ENCODE measurements at regions not wholly inside any gene's neighbourhood (a gene's known extent, or its start where the extent isn't known, plus 50 kb on each side); places are given as distances from the start of the nearest gene placed in this dataset.
"Not testable (repeated sequence)": the region's sequence is repeated elsewhere in the genome, so short reads cannot be mapped to it uniquely, and the experiment has no call there.

DNA sequence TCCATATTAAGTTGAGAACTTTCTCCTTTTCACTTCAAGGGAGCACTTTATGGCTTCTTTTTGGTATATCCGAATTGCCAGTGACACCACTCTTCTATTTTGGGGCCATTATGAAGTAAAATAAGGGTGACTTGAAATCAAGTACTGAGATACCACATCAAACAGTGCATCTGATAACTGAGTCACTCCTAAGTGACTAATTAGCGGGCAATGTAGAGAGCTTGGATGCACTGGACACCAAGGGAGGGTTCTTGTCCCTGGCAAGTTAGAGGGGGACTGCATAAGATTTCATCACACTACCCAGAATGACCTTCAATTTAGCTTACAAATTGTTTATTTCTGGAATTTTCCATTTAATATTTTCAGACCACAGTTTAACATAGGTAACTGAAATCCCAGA, 813.9 kb upstream of the CDH10 start:
- DNase-seq = no peak

GRCh38 chr5:25453500-25453899, 808.7 kb upstream of the CDH10 start:
- no peak for DNase-seq

- DNase-seq = no peak
These were observed 806.5 kb upstream of the CDH10 start for GRCh38 chr5:25451294-25451693.

DNA sequence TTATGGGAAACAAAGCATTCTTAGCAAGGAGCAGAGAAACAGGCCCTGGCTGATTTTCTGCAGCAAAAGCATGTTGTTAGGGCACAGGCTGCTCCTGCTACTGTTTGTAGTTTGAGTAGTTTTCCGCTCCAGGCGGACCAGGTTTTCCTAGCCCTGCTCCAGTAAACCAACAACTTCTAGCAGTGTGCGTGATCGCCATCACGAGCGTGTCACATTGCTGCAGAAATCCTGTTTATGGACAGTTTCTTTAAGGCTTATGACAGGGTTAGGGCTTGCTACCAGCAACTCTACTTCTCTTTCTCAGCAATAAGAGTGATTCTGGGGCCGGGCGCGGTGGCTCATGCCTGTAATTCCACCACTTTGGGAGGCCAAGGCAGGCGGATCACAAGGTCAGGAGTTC, 803.9 kb upstream of the CDH10 start:
- DNase-seq = no peak

DNA sequence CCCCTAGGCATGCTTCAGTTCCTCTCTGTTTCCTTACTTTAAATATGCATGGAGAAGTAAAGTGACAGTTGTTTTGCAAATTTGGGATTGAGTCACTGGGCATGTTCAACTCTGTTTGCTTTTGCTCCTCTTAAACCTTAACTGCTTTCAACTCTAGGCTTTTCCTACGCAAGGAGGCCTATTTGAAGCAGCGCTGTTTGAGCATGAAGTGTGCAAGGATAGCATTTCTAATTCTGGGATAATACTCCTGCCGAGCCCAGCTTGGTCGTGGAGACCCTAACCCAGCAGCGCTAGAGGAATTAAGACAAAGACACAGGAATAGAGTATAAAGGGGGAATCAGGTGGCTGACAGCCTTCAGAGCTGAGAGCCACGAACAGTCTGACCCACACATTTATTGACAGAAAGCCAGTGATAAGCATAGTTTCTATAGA, 803.4 kb upstream of the CDH10 start:
- DNase-seq = no peak

- DNase-seq = not testable (repeated sequence)
These were observed 801.3 kb upstream of the CDH10 start for GRCh38 chr5:25446061-25446420.

DNA sequence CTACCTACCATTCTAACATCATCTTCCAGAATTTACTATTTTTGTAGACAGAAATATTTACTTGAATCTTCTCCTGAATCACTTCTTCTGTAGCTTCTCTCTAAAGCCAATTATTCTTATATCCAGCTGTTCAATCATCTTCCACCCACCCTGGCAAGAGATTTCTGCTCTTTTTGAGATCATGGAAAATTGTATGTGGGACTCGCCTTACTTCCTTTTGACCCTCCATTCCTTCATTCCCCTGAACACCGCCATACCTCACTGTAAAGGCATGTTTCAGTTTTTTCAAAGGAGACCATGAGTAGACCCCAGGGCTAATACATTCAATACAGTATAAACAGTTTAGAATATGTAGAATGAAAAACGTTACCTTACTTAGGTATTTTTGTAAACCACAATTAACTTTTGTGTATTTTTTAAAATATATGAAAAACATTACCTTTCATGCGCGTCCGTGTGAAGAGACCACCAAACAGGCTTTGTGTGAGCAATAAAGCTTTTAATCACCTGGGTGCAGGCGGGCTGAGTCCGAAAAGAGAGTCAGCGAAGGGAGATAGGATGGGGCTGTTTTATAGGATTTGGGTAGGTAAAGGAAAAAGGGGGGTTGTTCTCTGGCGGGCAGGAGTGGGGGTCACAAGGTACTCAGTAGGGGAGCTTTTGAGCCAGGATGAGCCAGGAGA, 800.7 kb upstream of the CDH10 start:
- not testable (repeated sequence) for DNase-seq

DNA sequence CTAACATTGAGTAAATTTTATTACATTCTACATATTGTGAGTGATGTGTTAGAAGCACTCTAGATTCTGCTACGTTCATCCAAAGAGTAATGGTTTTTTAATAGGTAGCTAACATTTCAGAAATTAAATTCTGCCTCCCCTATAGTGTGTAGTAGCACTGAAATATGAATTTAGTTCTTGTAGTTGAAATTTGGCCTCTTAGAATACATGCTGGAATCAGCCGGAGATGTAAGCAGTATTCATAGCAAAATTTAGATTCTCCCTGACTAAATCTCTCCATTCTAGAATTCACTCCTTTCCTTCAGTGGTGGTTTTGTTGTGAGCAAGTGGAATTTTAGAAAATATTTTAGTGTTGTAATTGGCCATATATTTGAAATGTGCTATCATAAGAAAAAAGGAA, 799.9 kb upstream of the CDH10 start:
- DNase-seq = no peak

DNA sequence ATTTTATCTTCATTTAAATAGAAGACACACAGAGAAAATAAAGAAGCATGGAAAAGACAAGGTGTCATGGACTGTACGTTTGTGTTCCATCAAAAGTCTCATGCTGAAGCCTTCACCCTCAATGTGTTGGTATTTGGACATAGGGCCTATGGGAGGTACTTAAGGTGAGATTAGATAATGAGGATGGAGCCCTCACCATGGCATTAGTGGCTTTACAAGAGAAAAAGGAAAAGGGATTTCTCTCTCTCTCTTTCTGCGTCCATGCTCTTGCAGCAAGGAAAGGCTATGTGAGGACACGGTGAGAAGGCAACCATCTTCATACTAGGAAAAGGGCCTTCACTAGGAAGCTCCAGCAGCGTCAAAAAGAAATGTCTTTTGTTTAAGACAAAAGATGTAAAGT, 797.0 kb upstream of the CDH10 start:
- DNase-seq = no peak

- DNase-seq = no peak
These were observed 794.2 kb upstream of the CDH10 start for GRCh38 chr5:25439025-25439424.

DNA sequence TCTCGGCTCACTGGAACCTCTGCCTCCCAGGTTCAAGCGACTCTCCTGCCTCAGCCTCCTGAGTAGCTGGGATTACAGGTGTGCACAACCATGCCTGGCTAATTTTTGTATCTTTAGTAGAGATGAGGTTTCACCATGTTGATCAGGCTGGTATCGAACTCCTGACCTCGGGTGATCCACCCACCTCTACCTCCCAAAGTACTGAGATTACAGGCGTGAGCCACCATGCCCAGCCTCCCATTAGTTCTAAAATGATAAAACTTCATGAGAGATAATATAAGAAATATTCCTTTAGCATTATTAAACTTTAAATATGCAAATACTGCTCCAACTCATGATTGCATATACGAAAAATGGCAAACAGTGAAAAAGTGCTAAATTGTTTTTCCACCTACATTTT, 793.6 kb upstream of the CDH10 start:
- DNase-seq = not testable (repeated sequence)

- no peak for DNase-seq
These were observed 791.7 kb upstream of the CDH10 start for GRCh38 chr5:25436452-25436851.

- DNase-seq = no peak
These were observed 791.1 kb upstream of the CDH10 start for GRCh38 chr5:25435882-25436281.

- no peak for DNase-seq
These were observed 782.5 kb upstream of the CDH10 start for GRCh38 chr5:25427240-25427639.

DNA sequence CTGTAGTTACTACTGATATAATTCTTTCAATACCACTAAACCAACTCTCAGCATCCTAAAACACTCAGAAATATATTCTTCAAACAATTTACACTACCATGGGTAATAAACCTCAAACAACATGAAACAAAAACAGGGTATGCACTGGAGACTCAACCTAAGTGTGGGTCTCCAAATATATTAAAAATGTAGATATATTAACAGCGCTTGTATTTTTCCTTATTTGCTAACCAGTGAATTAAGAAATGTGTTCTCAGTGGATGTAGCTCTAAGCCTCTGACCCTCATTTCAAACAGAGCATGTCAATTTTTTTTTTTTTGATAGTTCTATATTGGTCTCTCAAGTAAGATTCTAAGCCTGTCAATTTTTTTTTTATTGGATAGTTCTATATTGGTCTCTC, 778.5 kb upstream of the CDH10 start:
- DNase-seq = no peak

DNA sequence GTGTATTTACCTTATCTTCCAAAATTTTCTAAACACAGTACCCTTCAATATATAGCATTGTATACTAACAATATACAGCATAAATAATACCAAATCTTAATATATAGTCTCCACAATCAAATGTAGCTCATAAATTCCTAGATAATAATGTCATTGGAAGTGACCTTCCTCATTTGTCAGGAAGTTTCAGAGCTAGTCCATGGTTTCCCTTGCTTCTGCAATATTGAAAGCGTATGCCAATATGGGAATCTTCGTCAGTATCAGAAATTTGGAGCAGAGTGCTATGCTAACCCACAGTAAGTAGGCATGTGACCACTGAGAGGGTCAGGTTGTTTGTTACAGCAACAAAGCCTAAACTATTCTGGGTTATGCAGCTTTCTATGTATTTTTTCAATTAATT, 774.9 kb upstream of the CDH10 start:
- no peak for DNase-seq

GRCh38 chr5:25418978-25419377, 774.2 kb upstream of the CDH10 start:
- no peak for DNase-seq

DNA sequence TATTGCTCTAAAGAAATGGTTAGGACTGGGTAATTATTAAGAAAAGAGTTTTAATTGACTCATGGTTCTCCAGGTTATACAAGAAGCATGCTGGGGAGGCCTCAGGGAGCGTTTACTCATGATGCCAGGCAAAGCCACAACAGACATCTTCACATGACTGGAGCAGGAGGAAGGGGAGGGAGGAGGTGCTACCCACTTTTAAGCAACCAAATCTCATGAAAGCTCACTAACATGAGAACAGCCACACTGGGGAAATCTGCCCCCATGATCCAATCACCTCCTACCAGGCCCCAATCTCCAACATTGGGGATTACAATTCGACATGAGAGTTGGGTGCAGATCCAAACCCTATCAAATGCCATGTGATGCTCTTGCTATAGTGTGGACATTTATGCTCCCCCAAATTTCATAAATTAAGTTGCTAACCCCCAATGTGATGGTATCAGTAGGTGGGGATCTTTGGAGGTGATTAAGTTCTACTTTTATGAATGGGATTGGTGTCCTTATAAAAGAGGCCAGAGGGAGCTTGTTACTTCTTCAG, 773.6 kb upstream of the CDH10 start:
- no peak for DNase-seq

- no peak for DNase-seq
These were observed 772.2 kb upstream of the CDH10 start for GRCh38 chr5:25416960-25417359.

DNA sequence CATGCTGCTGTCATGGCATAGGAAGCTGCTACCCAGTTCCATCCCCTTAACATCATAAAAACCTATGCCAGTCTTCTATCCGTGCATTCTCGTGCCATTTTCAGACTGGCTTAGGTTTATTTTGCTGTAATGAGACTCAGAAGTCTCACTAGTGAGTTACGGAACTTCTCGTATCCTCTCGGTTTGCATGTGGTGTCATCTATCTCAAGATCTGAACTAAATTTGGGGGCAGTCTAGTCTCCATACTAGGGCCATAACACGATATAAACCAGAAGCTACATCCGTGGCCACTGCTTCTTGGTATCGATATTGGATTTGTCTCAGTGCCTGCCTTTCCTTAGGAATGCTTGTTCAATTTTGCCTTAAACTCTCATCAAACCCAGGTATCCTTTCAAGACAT, 771.2 kb upstream of the CDH10 start:
- no peak for DNase-seq

DNA sequence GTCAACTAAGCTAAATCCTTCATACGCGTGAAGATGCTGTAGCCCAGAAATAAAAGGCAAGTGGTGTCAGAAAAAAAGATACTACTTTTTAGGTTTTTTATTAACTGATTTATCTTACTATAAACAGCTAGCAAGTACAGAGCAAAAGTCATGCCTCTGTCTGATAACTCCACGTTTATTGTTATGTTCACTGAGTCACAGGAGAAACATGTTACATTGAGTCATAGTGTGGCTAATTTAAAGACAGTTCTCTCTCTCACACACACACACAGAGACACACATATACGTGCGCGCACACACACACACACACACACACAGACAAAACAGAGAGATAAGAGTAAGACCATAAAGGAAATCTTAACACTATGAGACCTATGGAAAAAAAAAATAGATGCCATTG, 770.0 kb upstream of the CDH10 start:
- DNase-seq = no peak

- DNase-seq = no peak
These were observed 767.4 kb upstream of the CDH10 start for GRCh38 chr5:25412116-25412661.

- DNase-seq = not testable (repeated sequence)
These were observed 762.6 kb upstream of the CDH10 start for GRCh38 chr5:25407365-25407764.

- no peak for DNase-seq
These were observed 761.1 kb upstream of the CDH10 start for GRCh38 chr5:25405850-25406249.

Data from nucleus accumbens (tissue), 56 donors.